ENCODE measurements at regions not wholly inside any gene's neighbourhood (a gene's known extent, or its start where the extent isn't known, plus 50 kb on each side); places are given as distances from the start of the nearest gene placed in this dataset.

DNA sequence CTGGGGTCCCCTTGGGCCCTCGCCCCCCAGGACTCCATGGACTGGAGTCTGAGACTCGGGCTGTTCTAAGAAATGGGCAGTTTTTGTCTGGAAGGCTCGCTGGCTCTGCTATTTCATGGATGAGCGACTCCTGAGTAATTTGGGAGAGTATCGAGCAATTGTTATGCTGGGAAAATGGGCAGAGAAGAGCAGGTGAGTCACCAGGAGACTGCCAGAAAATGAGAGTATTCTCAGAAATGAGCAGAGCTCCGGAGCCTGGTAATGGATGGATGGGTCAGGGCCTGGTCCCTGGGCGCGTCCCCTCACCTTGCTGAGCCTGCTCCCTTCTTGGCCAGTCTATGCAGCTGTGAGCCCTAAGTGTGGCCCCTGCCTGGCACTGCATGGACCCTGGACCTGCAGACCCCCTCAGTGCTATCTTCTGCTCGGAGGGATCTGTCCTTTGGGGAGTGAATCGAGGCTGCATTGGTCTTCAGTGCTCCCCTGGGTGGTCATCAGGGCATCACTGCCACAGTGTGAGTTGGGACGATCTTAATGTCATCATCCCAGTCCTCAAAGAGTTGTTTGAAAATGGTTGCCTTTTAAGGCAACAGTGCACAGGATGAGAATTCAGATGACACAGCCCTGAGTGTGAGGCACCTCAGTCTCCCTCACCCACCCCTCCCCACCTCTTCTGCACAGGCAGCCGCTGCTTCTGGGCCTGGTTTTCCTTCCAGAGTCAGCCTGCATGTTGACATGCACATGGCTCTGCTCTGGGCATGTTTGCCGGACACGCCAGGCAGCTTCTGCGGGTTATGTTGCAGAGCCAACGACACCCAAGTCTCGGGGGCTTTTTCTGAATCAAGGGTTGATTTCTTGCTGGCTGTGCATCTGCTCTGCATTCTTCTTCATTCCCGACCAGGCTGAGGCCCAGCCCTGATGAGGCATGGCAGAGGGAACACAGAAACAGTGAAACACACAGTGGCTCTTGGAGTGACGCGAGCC lies 519.0 kb downstream of the TBC1D22A start:
- DNase-seq: no peak

DNA sequence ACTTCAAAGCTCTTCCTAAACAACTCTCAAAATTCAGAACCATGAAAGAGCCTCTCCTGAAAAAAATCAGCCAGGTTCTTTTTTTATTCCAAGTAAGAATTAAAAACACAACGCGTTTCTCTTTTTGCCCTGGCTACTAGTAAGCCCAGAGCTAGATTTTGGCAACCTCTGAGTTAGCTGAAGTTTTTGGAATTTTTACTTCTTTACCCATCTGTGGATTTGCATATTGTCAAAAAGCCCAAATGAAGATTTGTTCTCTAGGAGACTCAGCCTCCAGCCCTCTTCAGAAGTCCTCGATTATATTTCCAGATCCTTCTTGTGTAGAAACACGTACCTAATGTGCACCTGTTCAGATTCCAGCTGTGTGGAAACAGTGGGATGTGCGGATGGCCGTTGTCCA lies 517.9 kb downstream of the TBC1D22A start:
- no peak for DNase-seq

DNA sequence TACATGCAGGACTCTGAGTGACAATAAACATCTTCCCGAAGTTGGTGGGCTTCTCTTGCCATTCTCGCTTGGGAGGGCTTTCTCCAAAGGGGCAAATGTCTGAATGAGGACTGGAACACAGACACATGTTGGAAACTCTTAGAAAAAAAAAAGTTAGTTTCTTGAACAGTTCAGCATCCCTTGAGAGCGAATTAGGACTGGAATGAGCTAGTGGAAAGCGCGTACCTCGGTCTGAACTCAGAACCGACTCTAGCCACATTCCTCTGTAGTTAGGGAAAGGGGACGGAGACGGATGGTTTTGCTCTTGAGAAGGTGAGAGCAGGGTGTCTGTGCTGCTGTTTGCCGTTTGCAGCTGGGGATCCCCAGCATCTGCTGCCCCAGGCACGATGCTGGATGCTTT lies 517.3 kb downstream of the TBC1D22A start:
- DNase-seq: no peak

DNA sequence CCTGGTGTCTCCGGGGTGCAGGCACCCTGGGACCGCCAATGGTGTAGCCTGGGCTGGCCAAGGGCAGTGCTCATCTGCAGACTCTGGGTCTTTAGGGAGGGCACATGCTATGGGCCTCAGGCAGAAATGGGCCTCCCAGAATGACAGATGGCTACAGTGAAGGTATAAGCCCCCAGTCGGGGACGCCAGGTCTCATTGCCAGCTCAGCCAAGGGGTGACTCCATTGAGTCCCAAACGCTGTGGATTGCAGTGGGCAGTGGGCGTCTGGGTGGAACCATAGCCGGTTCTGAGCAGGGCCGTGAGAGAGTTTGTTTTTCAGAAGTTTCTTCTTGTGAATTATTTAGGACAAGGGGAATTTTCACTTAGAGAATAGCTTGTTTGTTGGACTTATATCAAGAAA lies 516.9 kb downstream of the TBC1D22A start:
- no peak for DNase-seq

DNA sequence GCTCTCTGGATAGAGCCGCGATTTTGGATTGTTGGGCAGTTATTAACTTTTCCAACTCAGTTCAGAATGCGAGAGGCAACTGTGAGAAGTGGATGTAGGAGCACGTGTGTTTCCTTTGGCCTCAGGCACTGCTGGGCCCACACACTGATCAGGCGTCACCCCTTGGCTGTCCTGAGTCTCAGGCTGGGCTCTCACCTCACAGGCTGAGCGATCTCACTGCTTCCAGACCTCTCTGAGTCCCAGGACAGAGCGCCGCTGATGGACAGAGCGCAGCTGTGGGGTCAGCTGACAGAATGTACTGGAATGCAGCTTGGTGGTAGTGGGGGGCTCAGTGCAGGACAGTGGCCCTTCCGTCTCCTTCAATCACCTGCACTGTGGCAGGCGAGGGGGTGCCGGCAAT lies 516.2 kb downstream of the TBC1D22A start:
- DNase-seq: no peak

DNA sequence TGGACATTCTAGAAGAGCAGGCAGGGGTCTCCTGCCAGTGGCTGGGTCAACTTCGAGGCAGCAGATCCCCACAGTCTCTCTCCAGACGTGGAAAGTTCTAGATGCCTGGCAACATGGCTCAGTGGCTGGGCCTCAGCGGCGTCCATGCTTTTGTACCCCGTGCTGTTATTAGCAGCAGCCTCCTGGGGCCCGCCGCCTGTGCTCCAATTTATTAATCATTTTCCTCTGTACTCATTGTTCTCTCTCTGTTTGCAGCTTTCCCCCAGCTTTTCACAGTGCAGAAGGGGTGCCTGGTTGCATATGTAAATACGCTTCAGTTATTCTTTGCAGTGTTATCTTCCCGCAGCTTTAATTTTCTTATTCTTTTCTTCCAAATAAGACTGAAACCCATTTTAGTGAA lies 515.1 kb downstream of the TBC1D22A start:
- DNase-seq: no peak

DNA sequence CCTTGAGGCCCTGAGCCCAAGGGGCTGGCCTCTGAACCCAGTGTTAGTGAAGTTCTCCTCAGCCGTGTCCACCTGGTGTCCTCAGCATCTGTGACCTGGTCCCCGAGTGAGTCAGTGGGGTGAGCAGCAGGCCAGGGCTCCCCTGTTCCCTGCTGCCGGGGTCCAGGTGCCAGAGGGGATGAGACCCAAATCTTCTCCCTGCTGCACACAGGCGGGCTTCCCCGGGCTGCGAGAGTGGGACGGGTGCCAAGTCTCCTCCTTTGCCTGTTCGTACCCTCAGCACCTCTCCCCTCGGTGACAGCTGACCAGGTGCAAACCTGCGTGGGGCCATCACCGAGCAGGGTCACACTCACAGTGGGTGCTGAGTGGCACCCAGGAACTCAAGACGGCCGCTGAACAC lies 514.5 kb downstream of the TBC1D22A start:
- no peak for DNase-seq

DNA sequence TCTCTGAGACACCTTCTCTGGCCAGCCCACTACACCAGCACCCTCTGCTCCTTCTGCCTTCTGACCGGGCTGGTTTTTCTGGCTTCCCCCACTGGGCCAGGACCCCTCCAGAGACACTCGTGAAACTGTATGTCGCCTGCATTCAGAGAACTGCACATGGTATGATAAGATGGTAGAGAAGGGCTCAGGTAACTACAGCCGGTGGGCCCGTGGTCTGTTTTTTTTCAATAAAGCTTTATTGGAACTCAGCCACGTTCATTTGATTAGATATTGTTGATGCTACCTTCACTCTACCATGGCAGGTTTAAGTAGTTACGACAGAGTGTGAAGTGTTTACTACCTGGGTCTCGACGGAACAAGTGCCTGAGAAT lies 514.0 kb downstream of the TBC1D22A start:
- DNase-seq: no peak

DNA sequence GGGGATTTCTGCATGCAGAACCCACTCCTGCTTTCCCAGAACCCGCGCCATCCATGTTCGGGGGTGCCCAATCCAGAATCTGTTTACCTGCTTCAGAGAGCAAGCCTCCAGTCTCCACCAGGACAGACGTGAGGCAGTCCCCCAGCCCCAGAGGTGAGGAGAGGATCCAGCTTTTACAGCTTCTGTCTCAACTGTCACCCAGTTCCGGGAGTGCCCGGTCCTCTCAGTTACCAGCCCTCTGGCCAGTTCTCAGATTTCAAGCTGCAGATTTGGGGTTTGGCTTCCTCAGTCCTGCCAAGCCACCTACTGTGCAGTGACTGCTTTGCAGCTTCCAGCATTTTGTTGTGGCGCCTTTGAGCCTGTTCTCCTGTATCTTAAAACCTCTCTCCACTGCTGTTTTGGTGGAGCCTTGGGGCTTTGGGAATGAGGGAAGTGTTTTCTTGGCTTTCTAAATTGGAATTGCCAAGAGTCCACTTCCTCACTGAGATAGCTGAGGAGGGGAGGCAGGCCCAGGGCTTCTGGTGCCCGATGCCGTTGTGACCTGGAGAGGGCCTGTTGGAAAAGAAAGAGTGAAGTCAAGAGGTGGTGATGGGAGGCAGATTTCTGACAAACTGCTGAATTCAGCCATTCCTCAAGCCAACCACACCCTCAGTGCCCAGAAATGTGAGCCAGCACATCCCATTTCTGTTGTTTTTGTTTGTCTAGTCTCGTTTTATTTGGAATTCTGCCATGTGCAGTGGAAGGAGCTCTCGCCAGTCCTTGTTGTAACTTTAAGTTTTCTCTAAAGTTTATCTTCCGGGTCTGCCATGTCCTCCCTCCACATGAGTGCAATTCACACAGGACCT lies 513.4 kb downstream of the TBC1D22A start:
- no peak for DNase-seq

DNA sequence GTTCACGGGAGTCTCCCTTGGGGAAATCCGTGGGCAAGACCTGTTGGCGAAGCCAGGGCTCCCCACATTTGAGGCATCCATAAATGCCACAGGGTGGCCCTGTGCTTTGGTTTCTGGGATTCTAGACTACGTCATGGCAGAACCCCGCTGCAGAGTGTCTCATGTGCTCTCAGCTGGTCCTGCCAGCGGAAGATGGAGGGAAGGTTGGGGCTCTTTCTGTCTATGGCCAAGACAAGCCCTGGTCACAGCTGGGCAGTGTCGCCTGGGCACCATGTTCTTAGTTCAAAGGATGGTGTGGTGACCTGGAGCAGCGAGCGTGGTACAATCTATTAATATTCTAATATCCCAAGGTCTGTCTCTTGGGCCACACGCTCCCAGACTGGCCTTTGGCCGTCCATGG lies 511.7 kb downstream of the TBC1D22A start:
- DNase-seq: no peak

DNA sequence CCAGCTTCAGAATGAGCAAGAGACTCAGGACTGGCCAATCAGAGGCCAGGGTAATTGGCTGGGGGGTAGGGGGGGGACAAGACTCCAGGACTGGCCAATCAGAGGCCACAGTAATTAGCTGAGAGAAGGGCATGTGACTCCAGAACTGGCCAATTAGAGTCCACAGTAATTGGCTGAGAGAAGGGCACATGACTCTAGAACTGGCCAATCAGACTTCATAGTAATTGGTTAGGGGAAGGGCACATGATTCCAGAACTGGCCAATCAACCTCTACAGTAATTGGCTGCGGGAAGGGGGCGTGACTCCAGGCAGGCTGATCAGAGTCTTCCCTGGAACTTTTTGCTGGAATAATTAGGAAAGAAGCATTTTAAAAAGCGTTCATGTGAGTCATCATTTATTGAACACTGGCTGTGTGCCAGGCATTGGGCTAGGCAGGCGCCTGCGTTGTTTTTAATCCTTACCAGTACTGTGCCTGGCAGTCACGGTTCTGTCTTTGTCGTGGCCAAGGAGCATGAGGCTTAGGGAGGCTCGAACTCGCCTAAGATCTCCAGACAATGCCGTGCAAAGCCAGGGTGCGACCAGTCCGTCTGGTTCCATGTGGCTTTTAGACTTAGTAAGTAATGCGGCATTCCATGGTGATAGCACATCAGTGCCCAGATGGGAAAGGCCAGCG lies 508.1 kb downstream of the TBC1D22A start:
- DNase-seq: no peak

DNA sequence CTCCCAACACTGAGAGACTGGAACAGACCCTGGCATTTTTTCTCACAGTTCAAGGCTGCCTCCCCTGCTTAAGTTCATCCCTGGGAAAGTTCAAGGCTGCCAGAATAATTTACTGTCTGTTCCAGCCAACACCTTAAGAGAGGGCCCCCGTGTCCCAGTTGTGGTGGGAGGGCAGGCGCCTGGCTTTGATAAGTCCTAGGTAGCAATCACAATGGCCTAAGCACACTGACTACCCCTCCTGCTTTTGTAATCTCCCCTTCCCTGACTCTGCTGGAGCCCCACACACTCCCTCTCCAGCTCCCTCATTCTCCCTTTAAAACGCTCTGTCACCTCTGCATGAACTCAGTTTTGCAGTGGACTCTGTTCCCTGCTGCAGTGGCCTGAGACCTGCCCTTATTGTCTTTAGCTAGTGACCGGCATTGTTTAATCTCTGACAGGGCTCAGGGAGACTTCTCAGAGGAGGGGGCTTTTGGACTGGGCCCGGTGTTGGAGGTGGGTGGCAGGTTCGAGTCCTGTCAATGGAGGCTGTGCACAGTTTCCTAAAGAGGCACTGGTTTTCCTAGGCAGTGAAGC lies 507.2 kb downstream of the TBC1D22A start:
- DNase-seq: no peak

DNA sequence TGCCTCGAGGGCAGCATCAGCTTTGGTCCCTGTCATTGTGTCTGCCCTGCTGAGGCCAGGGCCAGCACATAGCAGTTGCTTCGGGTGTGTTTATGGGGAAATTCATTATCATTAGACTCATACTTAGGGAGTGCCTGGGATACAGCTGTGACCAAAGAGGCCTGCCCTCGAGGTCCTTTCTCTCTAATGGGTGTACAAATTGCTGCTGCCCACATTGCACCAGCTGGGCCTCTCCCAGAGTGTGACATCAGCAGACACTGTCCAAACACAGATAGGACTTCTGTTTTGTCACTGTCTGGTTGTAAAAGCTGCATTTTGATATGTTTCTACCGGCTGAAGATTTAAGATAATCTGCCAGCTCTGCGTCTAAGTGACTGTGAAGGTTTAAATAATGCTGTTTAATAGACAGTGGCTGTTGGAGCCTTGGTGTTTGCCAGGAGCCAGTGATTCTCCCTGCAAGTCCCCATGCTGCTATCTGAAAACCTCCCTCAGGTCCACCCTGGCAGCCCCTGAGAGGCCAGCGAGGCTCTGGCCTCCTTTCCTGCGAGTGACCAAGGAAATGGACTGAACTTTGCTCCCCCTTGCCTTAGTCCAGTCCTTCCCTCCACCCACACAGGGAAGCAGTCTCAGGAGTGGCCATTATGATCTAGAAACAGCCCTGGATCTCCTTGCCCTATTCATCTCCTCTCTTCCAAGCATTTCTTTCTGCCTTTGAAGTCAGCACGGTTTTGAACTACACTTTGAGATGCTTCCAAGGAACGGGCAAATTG lies 505.2 kb downstream of the TBC1D22A start:
- DNase-seq: no peak

DNA sequence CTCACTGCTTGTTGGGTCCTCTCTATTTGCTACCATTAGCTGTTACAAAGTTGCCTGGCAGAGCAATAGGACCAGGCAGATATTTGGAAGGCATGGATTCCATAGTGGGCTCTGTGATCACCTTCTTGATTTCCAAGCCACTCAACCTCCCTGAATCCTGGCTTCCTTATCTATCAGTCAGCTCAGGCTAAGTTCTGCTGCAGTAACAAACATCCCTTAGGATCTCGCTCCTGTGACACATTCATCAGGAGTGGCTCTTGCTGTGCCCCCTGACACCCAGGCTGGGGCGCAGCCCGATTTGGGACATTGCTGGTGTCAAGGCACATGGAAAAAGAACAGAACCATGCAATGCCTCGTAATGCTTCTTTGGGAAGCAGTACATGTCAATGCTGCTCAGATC lies 503.9 kb downstream of the TBC1D22A start:
- no peak for DNase-seq

DNA sequence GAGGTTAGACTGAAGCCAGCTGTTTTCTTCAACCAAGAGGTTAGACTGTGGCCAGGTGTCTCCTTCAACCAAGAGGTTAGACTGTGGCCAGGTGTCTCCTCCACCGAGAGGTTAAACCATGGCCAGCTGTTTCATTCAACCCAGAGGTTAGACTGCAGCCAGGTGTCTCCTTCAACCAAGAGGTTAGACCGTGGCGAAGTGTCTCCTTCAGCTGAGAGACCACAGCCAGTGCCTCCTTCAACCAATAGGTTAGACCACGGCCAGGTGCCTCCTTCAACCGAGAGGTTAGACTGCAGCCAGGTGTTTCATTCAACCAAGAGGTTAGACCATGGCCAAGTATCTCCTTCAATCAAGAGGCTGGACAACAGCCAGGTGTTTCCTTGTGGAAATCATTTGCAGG lies 498.1 kb downstream of the TBC1D22A start:
- DNase-seq: no peak

DNA sequence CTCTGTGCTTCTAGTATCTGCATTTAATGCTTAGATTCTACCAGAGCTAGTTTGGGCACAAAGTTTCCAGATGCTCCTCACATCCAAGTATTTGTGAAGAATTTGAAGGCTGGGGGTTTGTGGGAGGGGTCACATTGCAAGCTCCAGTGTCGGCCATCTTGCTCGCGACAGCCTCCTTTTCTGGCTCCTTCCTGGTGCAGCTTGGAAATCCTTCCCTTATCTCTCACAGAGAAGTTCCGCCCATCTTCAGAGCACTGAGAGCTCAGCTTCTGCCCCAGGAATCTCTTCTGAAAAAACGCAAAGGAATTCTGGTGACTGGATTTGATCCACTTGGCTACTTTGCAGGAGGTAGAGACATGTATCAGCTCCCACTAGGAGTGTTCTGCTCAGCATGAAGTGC lies 497.5 kb downstream of the TBC1D22A start:
- DNase-seq: no peak

DNA sequence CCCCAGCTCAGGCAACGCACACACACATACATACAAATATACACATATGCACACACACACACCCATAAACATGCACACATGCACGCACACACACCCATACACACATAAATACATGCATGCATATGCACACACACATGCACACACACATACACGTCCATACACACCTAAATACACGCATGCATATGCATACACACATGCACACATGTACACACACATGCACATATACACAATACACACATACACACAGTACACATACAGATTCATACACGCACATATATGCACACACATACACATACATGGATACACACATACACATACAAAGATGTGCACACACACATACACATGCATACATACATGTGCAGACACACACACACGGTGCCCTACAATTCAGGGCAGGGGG lies 496.6 kb downstream of the TBC1D22A start:
- DNase-seq: no peak

DNA sequence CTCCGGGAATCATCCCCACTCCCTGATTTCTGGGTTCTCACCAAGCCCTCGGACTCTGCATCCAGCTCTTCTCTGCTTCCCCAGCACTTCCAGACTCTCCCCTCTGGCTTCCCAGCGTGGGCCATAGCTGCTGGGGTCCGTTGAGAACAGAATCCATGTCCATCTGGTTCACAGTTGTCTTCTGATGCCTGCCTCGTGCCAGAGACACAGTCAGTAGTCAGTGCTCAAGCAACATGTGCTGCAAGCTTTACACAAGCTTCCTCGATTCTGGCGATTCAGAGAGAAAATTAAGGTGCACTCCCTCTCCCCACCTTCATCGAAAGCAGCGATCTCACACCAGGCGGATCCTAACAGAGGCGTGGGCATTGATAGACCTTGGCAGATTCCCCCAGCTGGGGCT lies 495.5 kb downstream of the TBC1D22A start:
- no peak for DNase-seq

DNA sequence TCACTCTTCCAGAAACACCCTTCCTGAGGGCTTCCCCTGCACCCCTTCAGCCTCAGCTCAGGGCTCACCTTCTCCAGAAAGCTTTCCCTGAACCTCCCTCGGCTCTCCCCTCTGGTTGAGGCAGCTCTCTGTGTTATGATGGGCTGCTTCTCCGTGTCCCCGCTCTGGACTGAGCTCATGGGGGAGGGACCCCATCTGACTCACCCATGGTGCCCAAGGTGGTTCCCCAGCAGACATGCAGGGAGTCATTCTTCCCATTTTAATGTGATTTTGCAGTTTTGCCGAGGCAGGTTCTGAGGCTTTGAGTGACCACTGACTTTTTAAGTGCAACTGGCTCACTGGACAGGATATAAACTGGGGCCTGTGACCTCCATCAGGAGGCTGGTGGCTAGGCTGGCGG lies 495.1 kb downstream of the TBC1D22A start:
- DNase-seq: no peak

DNA sequence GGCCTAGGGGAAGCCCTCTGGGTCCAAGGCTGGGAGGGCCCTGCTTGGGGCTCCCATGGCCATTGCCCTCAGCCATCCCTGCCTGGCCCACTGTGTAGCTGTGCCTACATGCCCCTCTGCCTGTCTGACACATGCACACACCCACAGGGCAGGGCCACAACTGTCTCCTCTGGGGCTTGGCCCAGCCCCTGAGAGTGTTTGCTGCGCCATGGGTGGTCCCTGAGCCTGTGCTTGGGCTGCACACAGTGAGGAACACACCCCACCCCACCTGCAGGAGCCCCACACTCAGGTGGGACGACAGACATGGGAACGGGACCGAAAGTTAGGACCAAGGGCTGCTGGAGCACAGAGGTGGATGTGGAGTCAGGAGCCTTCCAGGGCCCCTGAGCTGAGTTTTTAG lies 489.5 kb downstream of the TBC1D22A start:
- no peak for DNase-seq

DNA sequence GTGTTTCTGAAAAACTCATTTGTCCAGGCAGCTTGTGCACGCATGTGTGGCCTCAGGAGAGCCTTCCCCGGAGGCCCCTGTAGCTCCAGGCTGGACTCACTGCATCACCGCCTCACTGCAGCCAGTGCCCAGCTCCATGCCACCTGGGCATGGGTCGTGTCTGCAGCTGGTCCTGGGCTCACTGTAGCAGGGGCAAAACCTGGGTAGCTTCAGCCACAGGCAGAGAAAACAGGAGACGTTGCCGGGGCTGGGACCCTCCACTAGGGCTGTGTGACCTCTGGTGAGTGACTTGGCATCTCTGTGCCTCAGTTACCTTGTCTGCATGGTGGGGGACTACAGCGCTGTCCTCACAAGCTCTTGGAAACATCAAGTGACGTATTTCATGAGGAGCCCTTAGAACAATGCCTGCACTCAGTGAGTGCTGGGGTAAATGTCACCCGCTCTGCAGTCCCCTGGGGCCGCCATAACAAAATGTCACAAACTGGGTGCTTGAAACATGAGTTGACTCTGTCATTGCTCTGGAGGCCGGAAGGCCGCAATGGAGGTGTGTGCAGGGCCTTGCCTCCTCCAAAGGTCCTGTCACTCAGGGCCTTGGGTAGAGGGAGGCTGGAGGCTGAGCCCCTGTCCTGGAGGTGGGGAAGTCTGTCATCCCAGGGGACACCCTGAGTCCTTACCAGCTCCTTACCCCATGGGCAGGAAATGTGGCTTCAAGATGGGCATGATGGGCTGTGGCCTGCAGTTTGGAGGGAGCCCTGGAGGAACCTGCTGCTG lies 488.7 kb downstream of the TBC1D22A start:
- no peak for DNase-seq

Measured in SW 1271 (cell line).